B cell (primary cell): ENCODE measurements at regions not wholly inside any gene's neighbourhood (a gene's known extent, or its start where the extent isn't known, plus 50 kb on each side); places are given as distances from the start of the nearest gene placed in this dataset.

Source experiments
- ATAC-seq: fragments of 200-7000 bp; cut with Tn5 transposase; one replicate; pipeline ENCODE4 v1.10.0; 2021; ENCODE audit warnings: low read depth, mild to moderate bottlenecking, moderate number of reproducible peaks, moderate library complexity
- CTCF ChIA-PET: fragments of 350-600 bp; sonication (Branson Sonifier 250); formaldehyde crosslinking; loops from one replicate; lab custom pipeline; 2021; ENCODE audit warnings: antibody characterized with exemption, inconsistent platforms; lab: Charles Lee
- POLR2A ChIA-PET: fragments of 350-600 bp; sonication (Branson Sonifier 250); formaldehyde crosslinking; loops from one replicate; lab custom pipeline; 2021; ENCODE audit warnings: antibody characterized with exemption; lab: Charles Lee
- DNase-seq: peaks from one replicate; pipeline ENCODE4 v3.0.0; 2013
- H2AFZ ChIP-seq: 2 replicates; pipeline ENCODE4 v1.6.1; 2012; ENCODE audit warnings: mild to moderate bottlenecking, low read depth, low read length; ENCODE audit not compliant: insufficient read depth, poor library complexity, severe bottlenecking
- H3K27ac ChIP-seq, 2 donors: 1 replicate in 1 of 2; 2 replicates in 1 of 2; pipeline ENCODE4 v1.5.1; 2012 to 2013; ENCODE audit warnings: low read length in 2 of 2, mild to moderate bottlenecking in 2 of 2, moderate library complexity in 1 of 2
- H3K27me3 ChIP-seq, 4 experiments: fragments of 200-600 bp in 1 of 4; sonication (generic) in 1 of 4; replicated peaks in 1 of 4; 1 replicate in 2 of 4; 2 replicates in 2 of 4; pipeline versions ENCODE4 v1.6.1 to v1.7.0; 2013 to 2016; ENCODE audit warnings: low read length in 3 of 4, mild to moderate bottlenecking in 2 of 4, mixed read lengths in 1 of 4, moderate library complexity in 1 of 4; ENCODE audit not compliant: insufficient read depth in 4 of 4, control insufficient read depth in 3 of 4; ENCODE audit errors: control extremely low read depth in 1 of 4
- H3K36me3 ChIP-seq, 2 experiments: replicated peaks in 1 of 2; 1 replicate in 1 of 2; 2 replicates in 1 of 2; pipeline versions ENCODE4 v1.6.1 to v1.7.1; 2013; ENCODE audit warnings: low read length in 1 of 2; ENCODE audit not compliant: insufficient read depth in 2 of 2, control insufficient read depth in 1 of 2; ENCODE audit errors: control extremely low read depth in 1 of 2, extremely low read depth in 1 of 2
- H3K4me1 ChIP-seq, 2 donors: fragments of 200-600 bp in 1 of 2; sonication (generic) in 1 of 2; 1 replicate in 1 of 2; 2 replicates in 1 of 2; pipeline versions ENCODE4 v1.5.1 to v1.6.1; 2013 to 2017; ENCODE audit warnings: low read length in 2 of 2; ENCODE audit not compliant: control insufficient read depth in 2 of 2, insufficient read depth in 2 of 2
- H3K4me2 ChIP-seq: replicated peaks from 2 replicates; pipeline ENCODE3; 2012; ENCODE audit warnings: mild to moderate bottlenecking, low read depth, low read length; ENCODE audit not compliant: poor library complexity, severe bottlenecking
- H3K4me3 ChIP-seq, 5 experiments: fragments of 200-600 bp in 1 of 5; sonication (generic) in 1 of 5; 1 replicate in 3 of 5; 2 replicates in 2 of 5; pipeline versions ENCODE4 v1.5.1 to v1.7.0; 2011 to 2016; ENCODE audit warnings: low read length in 4 of 5, mild to moderate bottlenecking in 4 of 5, low read depth in 2 of 5, control low read depth in 1 of 5, moderate library complexity in 1 of 5; ENCODE audit not compliant: insufficient read depth in 1 of 5; ENCODE audit errors: control extremely low read depth in 1 of 5, extremely low read depth in 1 of 5
- H3K79me2 ChIP-seq: fragments of 200-600 bp; sonication (generic); one replicate; pipeline ENCODE4 v1.6.0; 2016; ENCODE audit warnings: low read length; ENCODE audit not compliant: control insufficient read depth, insufficient read depth
- H3K9ac ChIP-seq: fragments of 200-600 bp; sonication (generic); 2 replicates; pipeline ENCODE4 v1.6.1; 2017; ENCODE audit warnings: mild to moderate bottlenecking, low read length, moderate library complexity
- H3K9me3 ChIP-seq, 3 donors: one replicate each; pipeline versions ENCODE4 v1.6.1 to v1.7.1; 2013; ENCODE audit warnings: low read length in 2 of 3; ENCODE audit not compliant: control insufficient read depth in 2 of 3, insufficient read depth in 1 of 3; ENCODE audit errors: control extremely low read depth in 1 of 3
- H4K20me1 ChIP-seq: 2 replicates; pipeline ENCODE4 v1.6.0; 2012; ENCODE audit warnings: mild to moderate bottlenecking, low read length; ENCODE audit not compliant: insufficient read depth, control insufficient read depth, poor library complexity, severe bottlenecking
- H3K27ac Mint-ChIP-seq: one replicate; pipeline ENCODE4 v1.8.0; 2021; ENCODE audit warnings: mixed read lengths
- H3K27me3 Mint-ChIP-seq: one replicate; pipeline ENCODE4 v1.8.0; 2021; ENCODE audit warnings: mixed read lengths
- H3K4me1 Mint-ChIP-seq: one replicate; pipeline ENCODE4 v1.8.0; 2021; ENCODE audit warnings: mixed read lengths
- H3K4me3 Mint-ChIP-seq: one replicate; pipeline ENCODE4 v1.8.0; 2021; ENCODE audit warnings: mixed read lengths
- H3K9me3 Mint-ChIP-seq: one replicate; pipeline ENCODE4 v1.8.0; 2022; ENCODE audit warnings: mixed read lengths; ENCODE audit not compliant: insufficient read depth
- EZH2 ChIP-seq: IDR thresholded peaks from 2 replicates; pipeline ENCODE4 v1.6.1; 2012; ENCODE audit warnings: borderline replicate concordance, low read depth, mild to moderate bottlenecking, moderate library complexity, low read length; ENCODE audit not compliant: insufficient read depth, poor library complexity, severe bottlenecking
- WGBS: methylation state at CpG from one replicate; pipeline ENCODE4 v1.1.5; 2013; ENCODE audit warnings: missing lambda C conversion rate; ENCODE audit not compliant: insufficient coverage; 5-methylcytosine and 5-hydroxymethylcytosine counted together
- intact Hi-C: fragments of 100-400 bp; cut with micrococcal nuclease; formaldehyde crosslinking; loops from one replicate; pipeline ENCODE4 v1.10.0; 2022
- TF ChIP-seq, protein P1 (sequence below): fragments of 200-600 bp; IDR thresholded peaks from one replicate; pipeline ENCODE4 v1.8.0; 2022; ENCODE audit warnings: antibody characterized with exemption, mild to moderate bottlenecking

DNA sequence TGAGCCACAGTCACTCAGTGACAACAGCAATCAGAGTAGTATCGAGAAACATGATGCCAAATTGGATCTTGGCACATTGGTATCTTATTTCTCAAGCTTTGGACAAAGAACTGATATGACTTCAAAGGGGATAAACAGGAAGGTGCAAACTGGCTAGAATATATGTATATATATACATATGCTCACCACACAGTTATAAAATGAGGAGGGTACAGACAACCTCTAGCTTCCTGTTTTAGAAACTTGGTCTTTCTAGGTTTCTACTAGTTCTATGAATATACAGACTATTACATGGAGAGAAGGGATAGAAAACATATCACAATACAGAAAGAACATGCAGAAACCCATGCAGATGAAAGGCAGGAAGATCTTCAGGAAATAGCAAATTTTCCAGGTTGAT lies 292.1 kb upstream of the SNX7 start:
- Histone ChIP-seq H3K36me3 (no peaks in the 10 kb centered on the region), H3K4me2 (no peak overlapping the region), H3K9ac (no peak overlapping the region), H3K27me3 (no peaks in the 10 kb centered on the region), H3K9me3 (peaks cover 0 to 14% (median 0%) of the 10 kb centered on the region in 3 donors), H3K79me2 (no peaks in the 10 kb centered on the region), H3K4me1 (no peaks in the 10 kb centered on the region), H3K27ac (no peak overlapping the region), H4K20me1 (no peaks in the 10 kb centered on the region), H3K4me3 (no peak overlapping the region), H2AFZ (no peak overlapping the region)
- Mint-ChIP-seq H3K4me3 (no peak overlapping the region), H3K4me1 (no peaks in the 10 kb centered on the region), H3K27ac (no peak overlapping the region), H3K9me3 (no peaks in the 10 kb centered on the region), H3K27me3 (no peaks in the 10 kb centered on the region)
- TF ChIP-seq, protein P1, sequence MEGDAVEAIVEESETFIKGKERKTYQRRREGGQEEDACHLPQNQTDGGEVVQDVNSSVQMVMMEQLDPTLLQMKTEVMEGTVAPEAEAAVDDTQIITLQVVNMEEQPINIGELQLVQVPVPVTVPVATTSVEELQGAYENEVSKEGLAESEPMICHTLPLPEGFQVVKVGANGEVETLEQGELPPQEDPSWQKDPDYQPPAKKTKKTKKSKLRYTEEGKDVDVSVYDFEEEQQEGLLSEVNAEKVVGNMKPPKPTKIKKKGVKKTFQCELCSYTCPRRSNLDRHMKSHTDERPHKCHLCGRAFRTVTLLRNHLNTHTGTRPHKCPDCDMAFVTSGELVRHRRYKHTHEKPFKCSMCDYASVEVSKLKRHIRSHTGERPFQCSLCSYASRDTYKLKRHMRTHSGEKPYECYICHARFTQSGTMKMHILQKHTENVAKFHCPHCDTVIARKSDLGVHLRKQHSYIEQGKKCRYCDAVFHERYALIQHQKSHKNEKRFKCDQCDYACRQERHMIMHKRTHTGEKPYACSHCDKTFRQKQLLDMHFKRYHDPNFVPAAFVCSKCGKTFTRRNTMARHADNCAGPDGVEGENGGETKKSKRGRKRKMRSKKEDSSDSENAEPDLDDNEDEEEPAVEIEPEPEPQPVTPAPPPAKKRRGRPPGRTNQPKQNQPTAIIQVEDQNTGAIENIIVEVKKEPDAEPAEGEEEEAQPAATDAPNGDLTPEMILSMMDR, result no peak
- no peak for TF ChIP-seq EZH2
- intact Hi-C loops, result no loop called here
- no peak for ATAC-seq
- no peak for DNase-seq
- 83% methylated on average over 1 of the region's 1 CpG for WGBS
- ChIA-PET CTCF (interaction anchor here (0.9 kb wide), 1 partner anchor 10 kb away, joined by 3 read pairs; no protein-coding TSS in a partner anchor), POLR2A (no interaction called here)

DNA sequence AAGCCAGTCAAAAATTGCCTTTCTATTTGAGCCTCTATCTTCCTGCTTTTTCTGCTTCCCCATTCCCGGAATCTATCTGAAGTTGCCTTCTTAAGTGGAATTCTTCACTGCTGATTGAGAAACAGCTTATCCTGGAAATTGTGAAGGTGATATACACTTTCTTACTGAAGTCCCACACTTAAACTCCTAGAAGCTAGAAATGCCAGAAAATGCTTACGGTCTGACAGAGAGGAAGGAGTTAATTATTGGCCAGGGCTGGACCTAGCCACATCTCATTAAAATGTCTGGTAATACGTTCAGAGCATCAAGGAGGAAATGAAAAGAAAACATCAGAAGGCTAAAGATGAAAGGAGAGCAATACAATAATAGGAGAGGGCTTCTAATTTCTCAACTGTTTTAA lies 292.5 kb upstream of the SNX7 start:
- Mint-ChIP-seq H3K4me3 (no peak overlapping the region), H3K27me3 (no peaks in the 10 kb centered on the region), H3K27ac (no peak overlapping the region), H3K4me1 (no peaks in the 10 kb centered on the region), H3K9me3 (no peaks in the 10 kb centered on the region)
- no peak overlapping the region for H3K9ac ChIP-seq
- H3K4me1 ChIP-seq, result no peaks in the 10 kb centered on the region
- no peaks in the 10 kb centered on the region for H3K79me2 ChIP-seq
- H3K36me3 ChIP-seq, result no peaks in the 10 kb centered on the region
- TF ChIP-seq, protein P1, result no peak
- no peak for TF ChIP-seq EZH2
- WGBS, result no CpG with 5 or more reads among the region's 3 CpGs
- ChIA-PET POLR2A (no interaction called here), CTCF (interaction anchor here (0.9 kb wide), 1 partner anchor 10 kb away, joined by 3 read pairs; no protein-coding TSS in a partner anchor)
- DNase-seq (no peak), ATAC-seq (no peak)
- H3K27ac ChIP-seq, result no peak overlapping the region
- H2AFZ ChIP-seq, result no peak overlapping the region
- H3K27me3 ChIP-seq, result no peaks in the 10 kb centered on the region
- H3K4me2 ChIP-seq, result no peak overlapping the region
- H3K4me3 ChIP-seq, result no peak overlapping the region
- H4K20me1 ChIP-seq, result no peaks in the 10 kb centered on the region
- peaks cover 0 to 14% (median 0%) of the 10 kb centered on the region in 3 donors for H3K9me3 ChIP-seq
- intact Hi-C loops, result no loop called here
